ENCODE measurements at regions not wholly inside any gene's neighbourhood (a gene's known extent, or its start where the extent isn't known, plus 50 kb on each side); places are given as distances from the start of the nearest gene placed in this dataset.
A peak's percentile ranks its signal among the peaks of the same experiment; 100 is the strongest.
"Not testable (repeated sequence)": the region's sequence is repeated elsewhere in the genome, so short reads cannot be mapped to it uniquely, and the experiment has no call there.

- H3K4me3 Mint-ChIP-seq; H3K4me1 Mint-ChIP-seq; intact Hi-C loops (cut with DNase I, micrococcal nuclease); H3K36me3 Mint-ChIP-seq (ENCODE audit: low read depth); CTCF ChIA-PET; DNase-seq; POLR2A ChIA-PET; H3K27me3 Mint-ChIP-seq; H3K27ac Mint-ChIP-seq; H3K9me3 Mint-ChIP-seq (ENCODE audit: low read depth); ATAC-seq: not testable (repeated sequence)
Measured at GRCh38 chr22:16463472-16463871, 129.1 kb downstream of the CCT8L2 start.

GRCh38 chr22:16447451-16447850 is 145.2 kb downstream of the CCT8L2 start:
- CTCF ChIA-PET; H3K4me3 Mint-ChIP-seq; H3K4me1 Mint-ChIP-seq; H3K36me3 Mint-ChIP-seq (ENCODE audit: low read depth); H3K27ac Mint-ChIP-seq; H3K27me3 Mint-ChIP-seq; ATAC-seq; intact Hi-C loops (cut with DNase I, micrococcal nuclease); DNase-seq; POLR2A ChIA-PET; H3K9me3 Mint-ChIP-seq (ENCODE audit: low read depth): not testable (repeated sequence)

GRCh38 chr22:16446755-16447440 is 145.7 kb downstream of the CCT8L2 start:
- H3K4me3 Mint-ChIP-seq; ATAC-seq; H3K27me3 Mint-ChIP-seq; intact Hi-C loops (cut with DNase I, micrococcal nuclease); POLR2A ChIA-PET; H3K4me1 Mint-ChIP-seq; H3K9me3 Mint-ChIP-seq (ENCODE audit: low read depth); H3K27ac Mint-ChIP-seq; CTCF ChIA-PET; DNase-seq; H3K36me3 Mint-ChIP-seq (ENCODE audit: low read depth): not testable (repeated sequence)

- H3K36me3 Mint-ChIP-seq (ENCODE audit: low read depth); POLR2A ChIA-PET; intact Hi-C loops (cut with DNase I, micrococcal nuclease); CTCF ChIA-PET; H3K27ac Mint-ChIP-seq; ATAC-seq; H3K9me3 Mint-ChIP-seq (ENCODE audit: low read depth); H3K27me3 Mint-ChIP-seq; H3K4me3 Mint-ChIP-seq; H3K4me1 Mint-ChIP-seq; DNase-seq: not testable (repeated sequence)
Measured at GRCh38 chr22:16441014-16441413, 151.6 kb downstream of the CCT8L2 start.

- DNase-seq; CTCF ChIA-PET; H3K27me3 Mint-ChIP-seq; POLR2A ChIA-PET; H3K4me3 Mint-ChIP-seq; H3K4me1 Mint-ChIP-seq; H3K27ac Mint-ChIP-seq; intact Hi-C loops (cut with DNase I, micrococcal nuclease); H3K36me3 Mint-ChIP-seq (ENCODE audit: low read depth); ATAC-seq: not testable (repeated sequence)
- peaks cover 10% of the 10 kb centered on the region for H3K9me3 Mint-ChIP-seq (ENCODE audit: low read depth)
Measured at GRCh38 chr22:16423476-16423875, 169.1 kb downstream of the CCT8L2 start.

- DNase-seq; intact Hi-C loops (cut with DNase I, micrococcal nuclease); H3K27me3 Mint-ChIP-seq; H3K27ac Mint-ChIP-seq; CTCF ChIA-PET; POLR2A ChIA-PET; H3K4me1 Mint-ChIP-seq; ATAC-seq; H3K36me3 Mint-ChIP-seq (ENCODE audit: low read depth); H3K4me3 Mint-ChIP-seq: not testable (repeated sequence)
- H3K9me3 Mint-ChIP-seq (ENCODE audit: low read depth): peaks cover 10% of the 10 kb centered on the region
Measured at GRCh38 chr22:16417498-16417897, 175.1 kb downstream of the CCT8L2 start.

- H3K27ac Mint-ChIP-seq; H3K9me3 Mint-ChIP-seq (ENCODE audit: low read depth); H3K27me3 Mint-ChIP-seq; CTCF ChIA-PET; POLR2A ChIA-PET; DNase-seq; ATAC-seq; intact Hi-C loops (cut with DNase I, micrococcal nuclease); H3K4me1 Mint-ChIP-seq; H3K4me3 Mint-ChIP-seq; H3K36me3 Mint-ChIP-seq (ENCODE audit: low read depth): not testable (repeated sequence)
Measured at GRCh38 chr22:16404639-16405038, 188.0 kb downstream of the CCT8L2 start.

- H3K4me3 Mint-ChIP-seq; H3K27me3 Mint-ChIP-seq; CTCF ChIA-PET; POLR2A ChIA-PET; H3K4me1 Mint-ChIP-seq; H3K36me3 Mint-ChIP-seq (ENCODE audit: low read depth); H3K27ac Mint-ChIP-seq; H3K9me3 Mint-ChIP-seq (ENCODE audit: low read depth); ATAC-seq; DNase-seq; intact Hi-C loops (cut with DNase I, micrococcal nuclease): not testable (repeated sequence)
Measured at GRCh38 chr22:16403661-16404060, 188.9 kb downstream of the CCT8L2 start.

GRCh38 chr22:16402874-16403399 is 189.7 kb downstream of the CCT8L2 start:
- POLR2A ChIA-PET; H3K4me1 Mint-ChIP-seq; CTCF ChIA-PET; H3K36me3 Mint-ChIP-seq (ENCODE audit: low read depth); ATAC-seq; intact Hi-C loops (cut with DNase I, micrococcal nuclease); H3K27ac Mint-ChIP-seq; DNase-seq; H3K27me3 Mint-ChIP-seq; H3K9me3 Mint-ChIP-seq (ENCODE audit: low read depth); H3K4me3 Mint-ChIP-seq: not testable (repeated sequence)

- H3K4me1 Mint-ChIP-seq; DNase-seq; CTCF ChIA-PET; ATAC-seq; H3K9me3 Mint-ChIP-seq (ENCODE audit: low read depth); intact Hi-C loops (cut with DNase I, micrococcal nuclease); H3K36me3 Mint-ChIP-seq (ENCODE audit: low read depth); H3K4me3 Mint-ChIP-seq; POLR2A ChIA-PET; H3K27ac Mint-ChIP-seq; H3K27me3 Mint-ChIP-seq: not testable (repeated sequence)
Measured at GRCh38 chr22:16393476-16393875, 199.1 kb downstream of the CCT8L2 start.

GRCh38 chr22:16391417-16391930 is 201.1 kb downstream of the CCT8L2 start:
- peaks cover 15% of the 10 kb centered on the region for H3K27me3 Mint-ChIP-seq
- POLR2A ChIA-PET; intact Hi-C loops (cut with DNase I, micrococcal nuclease); H3K36me3 Mint-ChIP-seq (ENCODE audit: low read depth); ATAC-seq; H3K27ac Mint-ChIP-seq; H3K4me3 Mint-ChIP-seq; H3K4me1 Mint-ChIP-seq; H3K9me3 Mint-ChIP-seq (ENCODE audit: low read depth); CTCF ChIA-PET: not testable (repeated sequence)
- DNase-seq: peak; percentile 7

GRCh38 chr22:16390541-16391217 is 201.9 kb downstream of the CCT8L2 start:
- POLR2A ChIA-PET; H3K4me3 Mint-ChIP-seq; ATAC-seq; H3K27ac Mint-ChIP-seq; H3K4me1 Mint-ChIP-seq; H3K9me3 Mint-ChIP-seq (ENCODE audit: low read depth); CTCF ChIA-PET; H3K36me3 Mint-ChIP-seq (ENCODE audit: low read depth); DNase-seq; intact Hi-C loops (cut with DNase I, micrococcal nuclease): not testable (repeated sequence)
- H3K27me3 Mint-ChIP-seq: peaks cover 22% of the 10 kb centered on the region

All from activated CD4-positive, alpha-beta T cell treated with anti-CD3 and anti-CD28 coated beads for 36 hours (primary cell).